IMR-90 (cell line): ENCODE measurements at regions not wholly inside any gene's neighbourhood (a gene's known extent, or its start where the extent isn't known, plus 50 kb on each side); places are given as distances from the start of the nearest gene placed in this dataset.

Experiments
- CTCF ChIP-seq: conservative IDR thresholded peaks from 2 replicates; pipeline ENCODE4 v1.5.1; 2012; ENCODE audit warnings: mild to moderate bottlenecking, low read depth, low read length, improper control_type of control experiment
- POLR2A ChIP-seq: IDR thresholded peaks from 2 replicates; pipeline ENCODE4 v1.6.1; 2012; ENCODE audit warnings: mild to moderate bottlenecking, low read depth, low read length
- RCOR1 ChIP-seq: IDR thresholded peaks from 2 replicates; pipeline ENCODE4 v1.6.1; 2012; ENCODE audit warnings: mild to moderate bottlenecking, low read length, improper control_type of control experiment; ENCODE audit not compliant: insufficient replicate concordance
- RFX5 ChIP-seq: IDR thresholded peaks from 2 replicates; pipeline ENCODE4 v1.8.0; 2012; ENCODE audit warnings: low read depth, mild to moderate bottlenecking, low read length, moderate library complexity
- SMC3 ChIP-seq: fragments of 150-350 bp; IDR thresholded peaks from 2 replicates; pipeline ENCODE4 v1.6.1; 2016; ENCODE audit warnings: low read depth, mild to moderate bottlenecking, antibody characterized with exemption, low read length, moderate library complexity

DNA sequence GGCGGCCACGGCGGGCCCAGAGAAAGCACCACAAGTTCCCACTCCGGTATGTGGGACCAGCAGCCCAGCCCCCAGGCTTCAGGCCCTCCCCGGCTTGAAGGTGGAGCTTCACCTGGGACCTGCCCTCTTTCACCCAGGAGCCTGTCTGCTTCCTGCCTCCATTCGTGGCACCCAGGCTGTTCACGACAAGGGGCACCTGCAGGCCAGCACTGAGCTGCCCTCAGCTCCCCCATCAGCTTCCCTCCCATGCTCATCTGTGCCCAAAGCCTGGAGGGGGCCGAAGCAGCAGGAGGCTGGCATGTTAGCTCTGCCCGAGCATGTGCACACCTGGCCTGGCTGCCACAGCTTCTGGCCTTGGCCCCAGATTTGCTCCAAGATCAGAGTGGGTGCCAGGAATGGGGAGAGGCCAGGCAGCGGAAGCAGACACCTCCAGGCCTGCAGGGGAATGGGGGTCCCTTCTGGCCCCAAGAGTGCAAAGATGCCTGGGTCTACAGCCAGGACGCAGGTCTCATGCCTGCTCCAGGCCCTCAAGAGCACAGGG is 312.4 kb upstream of the SYT4 start:
- TF ChIP-seq CTCF, result no peak
- TF ChIP-seq SMC3, result no peak
- no peak for TF ChIP-seq POLR2A
- TF ChIP-seq RFX5, result no peak
- TF ChIP-seq RCOR1, result no peak
